Parathyroid adenoma (tissue), 2 donors: ENCODE measurements at regions not wholly inside any gene's neighbourhood (a gene's known extent, or its start where the extent isn't known, plus 50 kb on each side); places are given as distances from the start of the nearest gene placed in this dataset.

Source experiments
- H2AFZ ChIP-seq: fragments of 300-600 bp; sonication (generic); one replicate; pipeline ENCODE4 v1.7.0; 2017; ENCODE audit warnings: antibody characterized with exemption, mild to moderate bottlenecking
- H3K27ac ChIP-seq: fragments of 300-600 bp; sonication (generic); one replicate; pipeline ENCODE4 v1.7.0; 2017
- H3K27me3 ChIP-seq: fragments of 300-600 bp; sonication (generic); one replicate; pipeline ENCODE4 v1.7.0; 2017; ENCODE audit warnings: low read length; ENCODE audit not compliant: control insufficient read depth, insufficient read depth
- H3K36me3 ChIP-seq: fragments of 300-600 bp; sonication (generic); one replicate; pipeline ENCODE4 v1.7.0; 2017; ENCODE audit warnings: low read length; ENCODE audit not compliant: control insufficient read depth, insufficient read depth
- H3K4me1 ChIP-seq: fragments of 300-600 bp; sonication (generic); one replicate; pipeline ENCODE4 v1.7.0; 2017; ENCODE audit warnings: control low read depth
- H3K4me2 ChIP-seq: fragments of 300-600 bp; sonication (generic); one replicate; pipeline ENCODE4 v1.7.0; 2017; ENCODE audit warnings: low read length
- H3K4me3 ChIP-seq: fragments of 300-600 bp; sonication (generic); one replicate; pipeline ENCODE4 v1.7.0; 2017; ENCODE audit warnings: low read depth, low read length
- H3K79me2 ChIP-seq: fragments of 300-600 bp; sonication (generic); one replicate; pipeline ENCODE4 v1.7.0; 2017; ENCODE audit warnings: control low read depth
- H3K9ac ChIP-seq: fragments of 300-600 bp; sonication (generic); one replicate; pipeline ENCODE4 v1.7.0; 2017; ENCODE audit warnings: mild to moderate bottlenecking
- H3K9me3 ChIP-seq: fragments of 300-600 bp; sonication (generic); one replicate; pipeline ENCODE4 v1.7.0; 2017; ENCODE audit warnings: low read length; ENCODE audit not compliant: control insufficient read depth
- CTCF ChIP-seq: fragments of 300-600 bp; sonication (generic); IDR thresholded peaks from one replicate; pipeline ENCODE4 v1.7.0; 2017; ENCODE audit warnings: antibody characterized with exemption, mild to moderate bottlenecking
- donor health status: primary hyperparathyroidism.

GRCh38 chr22:48278620-48279460 is 1516.4 kb downstream of the TBC1D22A start:
- Histone ChIP-seq H2AFZ (no peak overlapping the region), H3K27ac (no peak overlapping the region), H3K9ac (no peak overlapping the region), H3K4me3 (no peak overlapping the region), H3K79me2 (no peaks in the 10 kb centered on the region), H3K27me3 (no peaks in the 10 kb centered on the region), H3K36me3 (no peaks in the 10 kb centered on the region), H3K4me1 (no peaks in the 10 kb centered on the region), H3K4me2 (no peak overlapping the region), H3K9me3 (no peaks in the 10 kb centered on the region)
- TF ChIP-seq CTCF, result no peak

- no peaks in the 10 kb centered on the region for H3K79me2 ChIP-seq
- no peak overlapping the region for H3K4me2 ChIP-seq
- no peak overlapping the region for H2AFZ ChIP-seq
- no peaks in the 10 kb centered on the region for H3K27me3 ChIP-seq
- H3K4me3 ChIP-seq, result no peak overlapping the region
- no peaks in the 10 kb centered on the region for H3K9me3 ChIP-seq
- H3K4me1 ChIP-seq, result no peaks in the 10 kb centered on the region
- no peak overlapping the region for H3K27ac ChIP-seq
- no peak for TF ChIP-seq CTCF
- H3K36me3 ChIP-seq, result no peaks in the 10 kb centered on the region
- no peak overlapping the region for H3K9ac ChIP-seq
Observed at GRCh38 chr22:48277868-48278581, 1515.6 kb downstream of the TBC1D22A start.

- Histone ChIP-seq H3K79me2 (no peaks in the 10 kb centered on the region), H3K4me3 (no peak overlapping the region), H3K9ac (no peak overlapping the region), H3K27ac (no peak overlapping the region), H2AFZ (no peak overlapping the region), H3K4me2 (no peak overlapping the region), H3K9me3 (no peaks in the 10 kb centered on the region), H3K27me3 (no peaks in the 10 kb centered on the region), H3K4me1 (no peaks in the 10 kb centered on the region), H3K36me3 (no peaks in the 10 kb centered on the region)
- no peak for TF ChIP-seq CTCF
Observed at GRCh38 chr22:48276994-48277867, 1514.8 kb downstream of the TBC1D22A start.

GRCh38 chr22:48275412-48275811 is 1513.0 kb downstream of the TBC1D22A start:
- no peak overlapping the region for H3K4me3 ChIP-seq
- no peak overlapping the region for H2AFZ ChIP-seq
- no peak for TF ChIP-seq CTCF
- no peaks in the 10 kb centered on the region for H3K4me1 ChIP-seq
- no peaks in the 10 kb centered on the region for H3K79me2 ChIP-seq
- no peak overlapping the region for H3K9ac ChIP-seq
- no peaks in the 10 kb centered on the region for H3K9me3 ChIP-seq
- no peak overlapping the region for H3K27ac ChIP-seq
- no peaks in the 10 kb centered on the region for H3K27me3 ChIP-seq
- H3K36me3 ChIP-seq, result no peaks in the 10 kb centered on the region
- H3K4me2 ChIP-seq, result no peak overlapping the region
